ENCODE measurements at regions not wholly inside any gene's neighbourhood (a gene's known extent, or its start where the extent isn't known, plus 50 kb on each side); places are given as distances from the start of the nearest gene placed in this dataset.

- no peak for DNase-seq
Observed at GRCh38 chr18:24677011-24677410, 216.6 kb downstream of the HRH4 start.

GRCh38 chr18:24678107-24678506, 217.7 kb downstream of the HRH4 start:
- no peak for DNase-seq

- DNase-seq, result no peak
Observed at GRCh38 chr18:24678626-24679025, 218.2 kb downstream of the HRH4 start.

GRCh38 chr18:24679062-24679461, 218.6 kb downstream of the HRH4 start:
- DNase-seq, result no peak

- no peak for DNase-seq
Observed at GRCh38 chr18:24683925-24684324, 223.5 kb downstream of the HRH4 start.

- no peak for DNase-seq
Observed at GRCh38 chr18:24685254-24685959, 225.0 kb downstream of the HRH4 start.

GRCh38 chr18:24695168-24695567, 234.7 kb downstream of the HRH4 start:
- no peak for DNase-seq

GRCh38 chr18:24702001-24702515, 241.6 kb downstream of the HRH4 start:
- DNase-seq, result no peak

- DNase-seq, result no peak
Observed at GRCh38 chr18:24703316-24703715, 242.9 kb downstream of the HRH4 start.

GRCh38 chr18:24704946-24705630, 244.7 kb downstream of the HRH4 start:
- no peak for DNase-seq

- DNase-seq, result no peak
Observed at GRCh38 chr18:24710474-24710873, 250.0 kb downstream of the HRH4 start.

GRCh38 chr18:24719791-24720190, 259.4 kb downstream of the HRH4 start:
- no peak for DNase-seq

GRCh38 chr18:24721388-24721787, 261.0 kb downstream of the HRH4 start:
- no peak for DNase-seq

- no peak for DNase-seq
Observed at GRCh38 chr18:24725644-24726415, 265.4 kb downstream of the HRH4 start.

- DNase-seq, result peak; percentile 11 to 60
Observed at GRCh38 chr18:24726727-24727492, 266.5 kb downstream of the HRH4 start.

GRCh38 chr18:24727685-24728084, 267.2 kb downstream of the HRH4 start:
- no peak for DNase-seq

- no peak for DNase-seq
Observed at GRCh38 chr18:24731158-24731557, 270.7 kb downstream of the HRH4 start.

- no peak for DNase-seq
Observed at GRCh38 chr18:24731981-24732380, 271.5 kb downstream of the HRH4 start.

- DNase-seq, result no peak
Observed at GRCh38 chr18:24734058-24734457, 273.6 kb downstream of the HRH4 start.

GRCh38 chr18:24735624-24736231, 275.3 kb downstream of the HRH4 start:
- no peak for DNase-seq

- DNase-seq, result no peak
Observed at GRCh38 chr18:24736662-24737330, 276.4 kb downstream of the HRH4 start.

GRCh38 chr18:24740829-24741228, 280.4 kb downstream of the HRH4 start:
- no peak for DNase-seq

Data from bone marrow (tissue), 2 donors.